H4 (cell line): ENCODE measurements at regions not wholly inside any gene's neighbourhood (a gene's known extent, or its start where the extent isn't known, plus 50 kb on each side); places are given as distances from the start of the nearest gene placed in this dataset.
"Not testable (repeated sequence)": the region's sequence is repeated elsewhere in the genome, so short reads cannot be mapped to it uniquely, and the experiment has no call there.

ENCODE experiments used
- DNase-seq: peaks from one replicate; pipeline ENCODE4 v3.0.0-alpha.2; 2015; ENCODE audit warnings: low spot score

GRCh38 chr16:13708347-13709120 lies 211.4 kb upstream of the ERCC4 start:
- no peak for DNase-seq

- DNase-seq = no peak
These were observed 201.2 kb upstream of the ERCC4 start for GRCh38 chr16:13718748-13719147.

- no peak for DNase-seq
These were observed 192.0 kb upstream of the ERCC4 start for GRCh38 chr16:13727943-13728342.

- peak; percentile 37 for DNase-seq
These were observed 186.4 kb upstream of the ERCC4 start for GRCh38 chr16:13733561-13733960.

GRCh38 chr16:13739621-13740373 lies 180.2 kb upstream of the ERCC4 start:
- not testable (repeated sequence) for DNase-seq

GRCh38 chr16:13742928-13743327 lies 177.0 kb upstream of the ERCC4 start:
- no peak for DNase-seq

- DNase-seq = no peak
These were observed 176.4 kb upstream of the ERCC4 start for GRCh38 chr16:13743571-13743970.

GRCh38 chr16:13756411-13757140 lies 163.4 kb upstream of the ERCC4 start:
- no peak for DNase-seq

GRCh38 chr16:13766334-13766733 lies 153.6 kb upstream of the ERCC4 start:
- no peak for DNase-seq

- no peak for DNase-seq
These were observed 152.7 kb upstream of the ERCC4 start for GRCh38 chr16:13767215-13767614.

GRCh38 chr16:13768471-13768870 lies 151.5 kb upstream of the ERCC4 start:
- DNase-seq = no peak

GRCh38 chr16:13770436-13770835 lies 149.5 kb upstream of the ERCC4 start:
- DNase-seq = no peak

GRCh38 chr16:13772782-13773181 lies 147.2 kb upstream of the ERCC4 start:
- DNase-seq = no peak

- peak; percentile 73 for DNase-seq
These were observed 140.3 kb upstream of the ERCC4 start for GRCh38 chr16:13779676-13780075.

GRCh38 chr16:13780406-13781168 lies 139.4 kb upstream of the ERCC4 start:
- no peak for DNase-seq

- no peak for DNase-seq
These were observed 138.8 kb upstream of the ERCC4 start for GRCh38 chr16:13781169-13781564.

- DNase-seq = no peak
These were observed 138.2 kb upstream of the ERCC4 start for GRCh38 chr16:13781575-13782338.

- no peak for DNase-seq
These were observed 128.9 kb upstream of the ERCC4 start for GRCh38 chr16:13791095-13791494.

GRCh38 chr16:13793841-13794409 lies 126.0 kb upstream of the ERCC4 start:
- no peak for DNase-seq

GRCh38 chr16:13795131-13795530 lies 124.8 kb upstream of the ERCC4 start:
- DNase-seq = no peak

- DNase-seq = no peak
These were observed 122.2 kb upstream of the ERCC4 start for GRCh38 chr16:13797718-13798117.
